H1 (cell line): ENCODE measurements at regions not wholly inside any gene's neighbourhood (a gene's known extent, or its start where the extent isn't known, plus 50 kb on each side); places are given as distances from the start of the nearest gene placed in this dataset.

ENCODE experiments used
- CTCF ChIA-PET: fragments of 300-600 bp; sonication (Branson Sonifier 250); formaldehyde crosslinking; loops from one replicate; lab custom pipeline; 2021; ENCODE audit not compliant: partially characterized antibody; lab: Charles Lee
- POLR2A ChIA-PET: fragments of 300-600 bp; sonication (Branson Sonifier 250); formaldehyde crosslinking; loops from one replicate; lab custom pipeline; 2021; ENCODE audit warnings: inconsistent platforms; ENCODE audit not compliant: partially characterized antibody; lab: Charles Lee
- DNase-seq, 2 experiments: peaks; one replicate each; pipeline versions ENCODE4 v3.0.0 to v3.0.0-alpha.2; 2010 to 2022; ENCODE audit warnings: low spot score in 2 of 2, low read depth in 1 of 2, mixed read lengths in 1 of 2
- FAIRE-seq: peaks from 2 replicates; lab custom pipeline; 2011; peaks lifted over from hg19 to GRCh38; lab: Jason Lieb, UNC
- H2AFZ ChIP-seq: 2 replicates; pipeline ENCODE4 v1.8.1; 2012; ENCODE audit warnings: low read length, inconsistent platforms
- H2AK5ac ChIP-seq: 2 replicates; pipeline ENCODE4 v1.6.1; 2013; ENCODE audit warnings: low read depth, low read length
- H2BK120ac ChIP-seq: replicated peaks from 2 replicates; pipeline ENCODE3; 2013; ENCODE audit warnings: low read depth, low read length, inconsistent platforms
- H2BK12ac ChIP-seq: 2 replicates; pipeline ENCODE4 v1.6.1; 2013; ENCODE audit warnings: low read depth, low read length
- H2BK15ac ChIP-seq: 2 replicates; pipeline ENCODE4 v1.6.1; 2013; ENCODE audit warnings: low read length
- H2BK20ac ChIP-seq: 2 replicates; pipeline ENCODE4 v1.6.1; 2013; ENCODE audit warnings: low read length
- H2BK5ac ChIP-seq: 2 replicates; pipeline ENCODE4 v1.6.1; 2013; ENCODE audit warnings: low read depth, low read length
- H3K14ac ChIP-seq: 2 replicates; pipeline ENCODE4 v1.6.1; 2013; ENCODE audit warnings: inconsistent platforms; ENCODE audit not compliant: insufficient read length
- H3K18ac ChIP-seq: 2 replicates; pipeline ENCODE4 v1.6.1; 2013; ENCODE audit warnings: low read length; ENCODE audit errors: extremely low read depth
- H3K23ac ChIP-seq: 2 replicates; pipeline ENCODE4 v1.6.1; 2013; ENCODE audit warnings: inconsistent platforms; ENCODE audit not compliant: insufficient read length
- H3K23me2 ChIP-seq: 2 replicates; pipeline ENCODE4 v1.6.1; 2013; ENCODE audit warnings: low read depth, low read length
- H3K27ac ChIP-seq: 2 replicates; pipeline ENCODE4 v1.6.1; 2011; ENCODE audit warnings: low read depth, low read length, inconsistent platforms
- H3K27me3 ChIP-seq, 4 experiments: replicated peaks in 1 of 4; 1 replicate in 1 of 4; 2 replicates in 3 of 4; pipeline versions ENCODE4 v1.6.1 to v1.8.1; 2011 to 2013; ENCODE audit warnings: low read length in 3 of 4, mild to moderate bottlenecking in 3 of 4, inconsistent platforms in 2 of 4, mixed read lengths in 2 of 4, moderate library complexity in 1 of 4; ENCODE audit not compliant: control insufficient read depth in 3 of 4, insufficient read depth in 3 of 4; ENCODE audit errors: extremely low read depth in 1 of 4
- H3K36me3 ChIP-seq, 4 experiments: 2 replicates each; pipeline versions ENCODE4 v1.6.1 to v1.8.1; 2011 to 2013; ENCODE audit warnings: mild to moderate bottlenecking in 4 of 4, low read length in 3 of 4, moderate library complexity in 2 of 4, control low read depth in 1 of 4, inconsistent platforms in 1 of 4; ENCODE audit not compliant: insufficient read depth in 4 of 4, control insufficient read depth in 2 of 4
- H3K4ac ChIP-seq: replicated peaks from 2 replicates; pipeline ENCODE3; 2013; ENCODE audit warnings: low read length, low read depth, mixed read lengths, inconsistent platforms; ENCODE audit not compliant: insufficient read length
- H3K4me1 ChIP-seq, 4 experiments: replicated peaks in 1 of 4; 1 replicate in 1 of 4; 2 replicates in 3 of 4; pipeline versions ENCODE4 v1.6.1 to v1.8.1; 2011 to 2013; ENCODE audit warnings: low read length in 3 of 4, inconsistent platforms in 2 of 4, mixed read lengths in 1 of 4; ENCODE audit not compliant: insufficient read depth in 4 of 4, control insufficient read depth in 3 of 4
- H3K4me2 ChIP-seq, 2 experiments: 2 replicates each; pipeline versions ENCODE4 v1.6.1 to v1.8.1; 2011 to 2013; ENCODE audit warnings: low read depth in 2 of 2, low read length in 2 of 2, control low read depth in 1 of 2, inconsistent platforms in 1 of 2, mild to moderate bottlenecking in 1 of 2; ENCODE audit not compliant: insufficient read depth in 1 of 2
- H3K4me3 ChIP-seq, 4 experiments: fragments of 200-600, 300-600 bp in 1 of 4; sonication (generic), shearing (Covaris generic), sonication (Bioruptor Twin) in 1 of 4; 2 replicates each; pipeline versions ENCODE4 v1.5.1 to v1.8.1; 2011 to 2016; ENCODE audit warnings: low read length in 4 of 4, low read depth in 3 of 4, control low read depth in 2 of 4, inconsistent platforms in 2 of 4, mild to moderate bottlenecking in 2 of 4, mixed read lengths in 1 of 4, moderate library complexity in 1 of 4; ENCODE audit not compliant: insufficient read depth in 2 of 4; ENCODE audit errors: extremely low read depth in 1 of 4
- H3K56ac ChIP-seq: replicated peaks from 2 replicates; pipeline ENCODE3; 2013; ENCODE audit warnings: low read depth, mild to moderate bottlenecking, mixed read lengths, low read length, inconsistent platforms; ENCODE audit not compliant: insufficient read length
- H3K79me1 ChIP-seq: 2 replicates; pipeline ENCODE4 v1.6.1; 2013; ENCODE audit warnings: low read depth, low read length, control low read depth
- H3K79me2 ChIP-seq, 2 experiments: 2 replicates each; pipeline versions ENCODE4 v1.6.1 to v1.8.1; 2012 to 2013; ENCODE audit warnings: low read length in 2 of 2, mild to moderate bottlenecking in 2 of 2, inconsistent platforms in 1 of 2; ENCODE audit not compliant: insufficient read depth in 2 of 2, control insufficient read depth in 1 of 2
- H3K9ac ChIP-seq, 4 experiments: replicated peaks in 1 of 4; 1 replicate in 1 of 4; 2 replicates in 3 of 4; pipeline versions ENCODE4 v1.6.1 to v1.8.1; 2011 to 2013; ENCODE audit warnings: low read depth in 3 of 4, low read length in 3 of 4, control low read depth in 2 of 4, mild to moderate bottlenecking in 2 of 4, moderate library complexity in 2 of 4, inconsistent platforms in 1 of 4; ENCODE audit errors: extremely low read depth in 1 of 4
- H3K9me3 ChIP-seq, 2 experiments: 2 replicates each; pipeline versions ENCODE4 v1.6.1 to v1.8.1; 2012 to 2013; ENCODE audit warnings: mild to moderate bottlenecking in 2 of 2, moderate library complexity in 2 of 2, control low read depth in 1 of 2, inconsistent platforms in 1 of 2, low read depth in 1 of 2, low read length in 1 of 2, mixed read lengths in 1 of 2; ENCODE audit not compliant: insufficient read depth in 2 of 2
- H4K20me1 ChIP-seq, 2 experiments: replicated peaks in 1 of 2; 2 replicates each; pipeline versions ENCODE3 to v1.8.1; 2011 to 2013; ENCODE audit warnings: inconsistent platforms in 2 of 2, low read length in 2 of 2, mild to moderate bottlenecking in 1 of 2; ENCODE audit not compliant: insufficient read depth in 2 of 2, control insufficient read depth in 1 of 2
- H4K5ac ChIP-seq: 2 replicates; pipeline ENCODE4 v1.6.1; 2013; ENCODE audit warnings: low read length, low read depth, mixed read lengths, inconsistent platforms; ENCODE audit not compliant: insufficient read length
- H4K8ac ChIP-seq: 2 replicates; pipeline ENCODE4 v1.8.0; 2013; ENCODE audit warnings: mild to moderate bottlenecking, moderate library complexity, low read length, inconsistent platforms; ENCODE audit not compliant: insufficient read depth; ENCODE audit errors: extremely low read depth
- H4K91ac ChIP-seq: replicated peaks from 2 replicates; pipeline ENCODE3; 2013; ENCODE audit warnings: low read length, mixed read lengths, inconsistent platforms; ENCODE audit not compliant: insufficient read length
- RAD21 ChIP-seq, 2 experiments: IDR thresholded peaks in 1 of 2; conservative IDR thresholded peaks in 1 of 2; 2 replicates each; pipeline ENCODE4 v1.6.1; 2011; ENCODE audit warnings: low read depth in 2 of 2, low read length in 2 of 2, improper control_type of control experiment in 1 of 2, inconsistent platforms in 1 of 2, mild to moderate bottlenecking in 1 of 2, moderate library complexity in 1 of 2
- WGBS, 2 experiments: shearing (Covaris generic) in 1 of 2; methylation state at CpG; one replicate each; pipeline versions ENCODE4 v1.1.6 to v1.1.7; 2013 to 2015; ENCODE audit warnings: low lambda C conversion rate in 2 of 2, mixed read lengths in 2 of 2, inconsistent platforms in 1 of 2, low coverage in 1 of 2, missing lambda C conversion rate in 1 of 2; ENCODE audit not compliant: insufficient replicate concordance in 2 of 2, insufficient coverage in 1 of 2, insufficient read length in 1 of 2; ENCODE audit errors: extremely low coverage in 1 of 2, missing lambda C conversion rate in 1 of 2; 5-methylcytosine and 5-hydroxymethylcytosine counted together

GRCh38 chr4:22999419-22999818 lies 306.7 kb downstream of the GBA3 start:
- Histone ChIP-seq H3K4ac (no peak overlapping the region), H3K27ac (no peak overlapping the region), H3K36me3 (no peaks in the 10 kb centered on the region), H3K4me3 (no peak overlapping the region), H2BK5ac (no peak overlapping the region), H3K56ac (no peak overlapping the region), H3K79me1 (no peaks in the 10 kb centered on the region), H4K91ac (no peak overlapping the region), H3K79me2 (no peaks in the 10 kb centered on the region), H4K20me1 (no peaks in the 10 kb centered on the region), H3K4me1 (no peaks in the 10 kb centered on the region), H2BK12ac (no peak overlapping the region), H3K23me2 (no peaks in the 10 kb centered on the region), H2BK15ac (no peak overlapping the region), H3K9me3 (no peaks in the 10 kb centered on the region), H3K23ac (no peak overlapping the region), H3K4me2 (no peak overlapping the region), H4K5ac (no peak overlapping the region), H2AK5ac (no peak overlapping the region), H2BK120ac (no peak overlapping the region), H4K8ac (no peak overlapping the region), H2AFZ (no peak overlapping the region), H3K27me3 (peaks cover 0 to 1% (median 0%) of the 10 kb centered on the region in 4 experiments; a peak in 1 of 7 replicates), H3K9ac (no peak overlapping the region), H3K14ac (no peak overlapping the region), H2BK20ac (no peak overlapping the region), H3K18ac (no peak overlapping the region)
- FAIRE-seq, result no peak
- no peak for DNase-seq
- WGBS, 2 experiments, result 72% methylated on average over 2 of the region's 2 CpGs; no CpG with 5 or more reads in 1 of the 2 experiments
- ChIA-PET CTCF (interaction anchor here (1.0 to 1.4 kb wide), 4 partner anchors 14 to 128 kb away, joined by 3 to 5 read pairs (median 4); no protein-coding TSS in a partner anchor), POLR2A (no interaction called here)
- TF ChIP-seq RAD21 (IDR thresholded peaks at IDR 0.05 in 1 of 2, conservative IDR thresholded peaks at IDR 0.05 in 1 of 2; ENCODE audit: low read depth in 2 of 2, low read length in 2 of 2), result peak; percentile 77 to 78
